Gastroesophageal sphincter (tissue), 4 donors: ENCODE measurements at regions not wholly inside any gene's neighbourhood (a gene's known extent, or its start where the extent isn't known, plus 50 kb on each side); places are given as distances from the start of the nearest gene placed in this dataset.

Source experiments
- ATAC-seq: fragments of 150-250 bp; one replicate; pipeline ENCODE4 v1.9.1; 2016; ENCODE audit warnings: mild to moderate bottlenecking, moderate library complexity
- H3K27ac ChIP-seq, 4 donors: fragments of 200-600 bp; sonication (generic) in 3 of 4; 1 replicate in 3 of 4; 2 replicates in 1 of 4; pipeline ENCODE4 v1.5.1; 2016 to 2019
- H3K27me3 ChIP-seq: fragments of 200-600 bp; sonication (generic); one replicate; pipeline ENCODE4 v1.5.1; 2019
- H3K36me3 ChIP-seq, 2 donors: fragments of 200-600 bp; sonication (generic); one replicate each; pipeline ENCODE4 v1.5.1; 2019; ENCODE audit warnings: control low read depth in 1 of 2
- H3K4me1 ChIP-seq, 3 donors: fragments of 200-600 bp; sonication (generic); 1 replicate in 2 of 3; 2 replicates in 1 of 3; pipeline ENCODE4 v1.5.1; 2016 to 2019; ENCODE audit warnings: control low read depth in 2 of 3
- H3K4me3 ChIP-seq, 2 donors: fragments of 200-600 bp; sonication (generic); one replicate each; pipeline ENCODE4 v1.5.1; 2019; ENCODE audit warnings: mild to moderate bottlenecking in 1 of 2, moderate library complexity in 1 of 2
- H3K9me3 ChIP-seq, 3 donors: fragments of 200-600 bp; sonication (generic); one replicate each; pipeline ENCODE4 v1.5.1; 2017 to 2019; ENCODE audit warnings: control low read depth in 2 of 3
- CTCF ChIP-seq, 4 experiments: fragments of 200-600 bp in 2 of 4; fragments of 450-650 bp in 2 of 4; sonication (generic) in 1 of 4; IDR thresholded peaks; one replicate each; pipeline ENCODE4 v1.5.1; 2017 to 2019; ENCODE audit warnings: antibody characterized with exemption in 4 of 4, mild to moderate bottlenecking in 2 of 4, moderate library complexity in 2 of 4
- EP300 ChIP-seq: sonication (generic); formaldehyde crosslinking; IDR thresholded peaks from one replicate; pipeline ENCODE4 v1.6.1; 2017; ENCODE audit warnings: antibody characterized with exemption, mild to moderate bottlenecking
- POLR2A ChIP-seq, 2 donors: fragments of 450-650 bp; IDR thresholded peaks; one replicate each; pipeline ENCODE4 v1.6.1; 2017; ENCODE audit warnings: antibody characterized with exemption in 2 of 2, mild to moderate bottlenecking in 2 of 2, moderate library complexity in 1 of 2
- POLR2AphosphoS5 ChIP-seq: sonication (generic); formaldehyde crosslinking; IDR thresholded peaks from one replicate; pipeline ENCODE4 v1.6.1; 2017; ENCODE audit warnings: antibody characterized with exemption
- WGBS, 2 donors: methylation state at CpG; one replicate each; pipeline ENCODE4 v1.1.5; 2018; ENCODE audit warnings: low coverage in 1 of 2; 5-methylcytosine and 5-hydroxymethylcytosine counted together

- Histone ChIP-seq H3K4me1 (no peaks in the 10 kb centered on the region), H3K36me3 (no peaks in the 10 kb centered on the region), H3K27me3 (peaks cover 30% of the 10 kb centered on the region), H3K4me3 (no peak overlapping the region), H3K9me3 (no peaks in the 10 kb centered on the region), H3K27ac (no peak overlapping the region)
- TF ChIP-seq POLR2A (IDR thresholded peaks at IDR 0.05) (no peak), EP300 (no peak), CTCF (IDR thresholded peaks at IDR 0.05) (no peak), POLR2AphosphoS5 (no peak)
- ATAC-seq, result no peak
- 76 to 91% methylated on average over 6 to 13 of the region's 14 CpGs for WGBS, 2 donors
These were observed 207.2 kb downstream of the AACS start for GRCh38 chr12:125272383-125272933.

GRCh38 chr12:125276567-125276966 is 211.3 kb downstream of the AACS start:
- no peaks in the 10 kb centered on the region for H3K36me3 ChIP-seq
- H3K27ac ChIP-seq, result no peak overlapping the region
- H3K9me3 ChIP-seq, result no peaks in the 10 kb centered on the region
- no peaks in the 10 kb centered on the region for H3K4me1 ChIP-seq
- ATAC-seq, result no peak
- no peak for TF ChIP-seq POLR2A (IDR thresholded peaks at IDR 0.05)
- TF ChIP-seq EP300, result no peak
- no peak for TF ChIP-seq POLR2AphosphoS5
- TF ChIP-seq CTCF (IDR thresholded peaks at IDR 0.05), result no peak
- H3K27me3 ChIP-seq, result peaks cover 37% of the 10 kb centered on the region
- WGBS, 2 donors, result 41 to 51% methylated on average over 3 to 7 of the region's 10 CpGs
- H3K4me3 ChIP-seq, result no peak overlapping the region

GRCh38 chr12:125280482-125281377 is 215.5 kb downstream of the AACS start:
- WGBS, 2 donors, result 24 to 56% methylated on average over 7 to 19 of the region's 20 CpGs
- H3K4me3 ChIP-seq, result no peak overlapping the region
- TF ChIP-seq POLR2AphosphoS5 (no peak), POLR2A (IDR thresholded peaks at IDR 0.05) (no peak), EP300 (no peak), CTCF (IDR thresholded peaks at IDR 0.05) (no peak)
- no peaks in the 10 kb centered on the region for H3K36me3 ChIP-seq
- peaks cover 0 to 6% (median 0%) of the 10 kb centered on the region in 3 donors for H3K9me3 ChIP-seq
- peaks cover 32% of the 10 kb centered on the region for H3K27me3 ChIP-seq
- H3K4me1 ChIP-seq, result no peaks in the 10 kb centered on the region
- H3K27ac ChIP-seq, result no peak overlapping the region
- no peak for ATAC-seq

- no peak for ATAC-seq
- WGBS, 2 donors, result 67 to 84% methylated on average over 4 to 7 of the region's 7 CpGs
- Histone ChIP-seq H3K4me3 (no peak overlapping the region), H3K36me3 (no peaks in the 10 kb centered on the region), H3K27me3 (peaks cover 25% of the 10 kb centered on the region), H3K9me3 (peaks cover 0 to 6% (median 0%) of the 10 kb centered on the region in 3 donors), H3K27ac (no peak overlapping the region), H3K4me1 (no peaks in the 10 kb centered on the region)
- TF ChIP-seq POLR2AphosphoS5, result no peak
- TF ChIP-seq POLR2A (IDR thresholded peaks at IDR 0.05), result no peak
- TF ChIP-seq EP300, result no peak
These were observed 217.7 kb downstream of the AACS start for GRCh38 chr12:125282921-125283320.

- H3K36me3 ChIP-seq, result no peaks in the 10 kb centered on the region
- no peak overlapping the region for H3K4me3 ChIP-seq
- 62 to 64% methylated on average over 9 of the region's 9 CpGs for WGBS, 2 donors
- peaks cover 0 to 6% (median 0%) of the 10 kb centered on the region in 3 donors for H3K9me3 ChIP-seq
- H3K27ac ChIP-seq, result no peak overlapping the region
- no peaks in the 10 kb centered on the region for H3K4me1 ChIP-seq
- no peak for ATAC-seq
- TF ChIP-seq EP300 (no peak), POLR2AphosphoS5 (no peak), POLR2A (IDR thresholded peaks at IDR 0.05) (no peak)
- H3K27me3 ChIP-seq, result peaks cover 25% of the 10 kb centered on the region
These were observed 218.3 kb downstream of the AACS start for GRCh38 chr12:125283521-125283920.
